Hematopoietic multipotent progenitor cell treated with erythropoietin and hydrocortisone succinate and interleukin-3 and kit ligand, for 6 days (in vitro differentiated cells): ENCODE measurements at regions not wholly inside any gene's neighbourhood (a gene's known extent, or its start where the extent isn't known, plus 50 kb on each side); places are given as distances from the start of the nearest gene placed in this dataset.
A peak's percentile ranks its signal among the peaks of the same experiment; 100 is the strongest.
"Not testable (repeated sequence)": the region's sequence is repeated elsewhere in the genome, so short reads cannot be mapped to it uniquely, and the experiment has no call there.

ENCODE experiments used
- DNase-seq: peaks from one replicate; pipeline ENCODE4 v3.0.0-alpha.2; 2015

DNA sequence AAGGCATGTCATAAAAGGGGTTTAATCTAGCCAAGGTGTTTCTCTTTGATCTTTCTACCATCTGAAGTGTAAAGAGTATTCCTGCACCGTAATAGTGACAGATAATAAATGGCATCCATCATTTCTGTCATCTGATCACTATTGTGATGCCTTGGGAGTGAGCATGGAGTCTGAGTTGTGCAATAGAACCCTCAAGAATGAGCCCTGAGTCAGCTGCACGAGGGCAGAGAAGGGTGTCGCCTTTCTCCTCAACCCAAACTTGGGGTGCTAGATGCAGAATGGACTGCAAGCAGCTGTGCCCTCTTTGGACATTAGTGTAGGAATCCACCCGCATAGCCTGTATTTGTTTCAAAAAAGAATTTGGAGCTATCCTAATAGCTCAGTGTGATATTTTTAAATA, 115.2 kb downstream of the ZNF37A start:
- no peak for DNase-seq

DNA sequence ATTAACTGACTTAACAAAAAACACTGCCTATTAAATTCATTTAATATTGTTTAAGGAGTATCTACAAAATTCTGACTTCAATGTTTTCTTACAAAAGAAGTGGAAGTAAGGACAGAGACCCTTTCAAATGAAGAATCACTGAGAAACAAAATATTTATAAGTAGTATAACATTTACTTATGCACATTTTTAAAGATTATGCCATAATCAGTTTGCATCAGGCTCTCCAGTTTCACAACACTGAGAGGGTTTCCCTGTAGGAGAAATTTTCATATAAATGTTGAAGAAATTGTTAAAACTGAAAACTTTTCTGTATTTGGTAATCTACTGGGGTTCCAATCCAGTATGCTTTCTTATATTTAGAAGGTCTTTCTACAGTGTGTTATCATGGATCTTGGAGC, 115.6 kb downstream of the ZNF37A start:
- not testable (repeated sequence) for DNase-seq

DNA sequence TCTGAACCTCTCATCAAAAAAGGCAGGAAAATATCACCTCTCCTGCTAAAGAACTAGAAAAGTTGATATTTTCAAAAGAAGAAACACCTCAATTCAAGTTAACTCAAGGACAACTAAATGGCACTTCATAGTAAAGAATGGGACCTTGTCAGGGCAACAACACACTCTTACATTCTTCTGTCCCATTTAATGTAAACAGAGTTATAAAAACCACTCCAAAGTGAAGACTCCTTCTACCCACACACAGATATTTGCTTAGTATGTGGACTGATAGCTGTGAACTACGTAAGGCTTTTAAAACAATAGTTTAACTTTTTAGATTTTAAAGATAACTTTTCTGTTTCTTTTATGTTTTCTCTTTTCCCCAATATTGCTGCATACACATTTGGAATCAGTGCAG, 118.3 kb downstream of the ZNF37A start:
- DNase-seq, result no peak

DNA sequence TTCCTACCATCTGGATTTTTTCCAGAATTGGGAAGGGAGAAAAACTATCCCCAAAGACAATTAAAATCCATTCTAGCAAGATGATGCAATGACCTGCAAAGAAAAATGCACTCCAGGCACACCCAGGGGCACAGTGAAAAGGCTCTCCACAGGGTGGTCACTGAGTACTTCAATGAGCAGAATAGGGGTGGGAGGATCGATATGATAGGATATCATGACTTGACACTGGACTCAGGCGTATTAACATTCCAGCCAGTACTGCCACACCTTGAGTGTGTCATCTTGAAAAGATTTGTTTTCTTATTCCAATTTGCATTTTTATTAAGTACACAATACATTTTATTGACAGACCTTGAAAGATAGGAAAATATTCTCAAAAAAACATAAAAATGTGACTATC, 132.2 kb downstream of the ZNF37A start:
- no peak for DNase-seq

DNA sequence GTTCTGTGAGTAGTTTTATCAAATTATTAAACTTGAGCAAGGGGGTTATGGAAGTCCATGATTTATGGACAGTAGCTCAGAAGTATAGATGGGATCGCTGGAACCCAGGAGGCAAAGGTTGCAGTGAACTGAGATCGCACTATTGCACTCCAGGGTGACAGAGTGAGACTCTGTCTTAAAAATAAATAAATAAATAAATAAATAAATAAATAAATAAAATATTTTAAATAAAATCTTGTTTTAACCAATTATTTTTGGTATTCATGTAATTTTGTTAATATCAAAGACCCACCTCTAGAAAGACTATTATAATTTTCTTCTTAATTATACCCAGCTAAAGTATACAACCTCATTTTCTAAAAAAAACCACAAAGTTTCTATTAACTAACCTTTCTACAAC, 134.3 kb downstream of the ZNF37A start:
- DNase-seq, result no peak

DNA sequence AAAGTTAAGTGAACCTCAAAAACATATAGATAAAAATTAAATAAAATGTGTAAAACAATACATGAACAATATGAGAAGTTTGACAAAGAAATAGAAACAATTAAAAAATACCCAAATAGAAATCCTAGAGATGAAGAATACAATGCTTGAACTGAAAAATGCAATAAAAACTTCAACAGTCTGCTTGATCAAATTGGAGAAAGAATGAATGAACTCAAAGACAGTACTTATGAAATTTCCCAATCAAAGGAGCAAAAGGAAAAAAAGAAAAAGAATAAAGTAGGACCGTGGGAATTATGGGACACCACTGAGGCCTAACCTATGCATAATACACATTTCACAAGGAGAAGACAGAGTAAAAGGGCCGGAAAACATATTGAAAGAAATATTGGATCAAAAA, 144.3 kb downstream of the ZNF37A start:
- not testable (repeated sequence) for DNase-seq

DNA sequence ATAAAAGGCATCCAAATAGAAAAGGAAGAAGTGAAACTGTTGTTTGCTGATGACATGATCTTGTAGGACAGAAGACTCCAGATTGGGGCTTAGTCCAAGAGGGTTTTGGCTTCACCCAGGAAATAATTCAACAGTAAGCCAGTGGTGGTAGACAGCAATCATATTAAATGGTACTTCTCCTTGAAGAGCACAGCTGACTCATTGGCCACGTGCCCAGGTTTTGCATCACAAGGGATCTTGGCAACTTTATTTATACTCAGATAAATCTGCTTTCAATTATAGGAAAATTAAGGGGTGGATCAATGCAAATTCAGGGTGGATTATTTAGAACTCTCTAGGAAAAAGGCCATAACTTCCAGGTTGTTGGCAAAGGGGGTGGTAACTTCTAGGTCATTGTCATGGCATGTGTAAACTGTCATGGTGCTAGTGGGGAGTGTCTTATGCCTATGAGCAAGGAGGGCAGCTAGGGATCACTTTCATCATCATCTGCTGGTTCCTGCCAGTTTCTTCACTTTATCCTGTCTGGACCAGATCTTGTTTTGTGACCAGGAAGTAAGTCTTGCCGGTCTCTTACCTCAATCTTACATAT, 148.0 kb downstream of the ZNF37A start:
- DNase-seq, result not testable (repeated sequence)

DNA sequence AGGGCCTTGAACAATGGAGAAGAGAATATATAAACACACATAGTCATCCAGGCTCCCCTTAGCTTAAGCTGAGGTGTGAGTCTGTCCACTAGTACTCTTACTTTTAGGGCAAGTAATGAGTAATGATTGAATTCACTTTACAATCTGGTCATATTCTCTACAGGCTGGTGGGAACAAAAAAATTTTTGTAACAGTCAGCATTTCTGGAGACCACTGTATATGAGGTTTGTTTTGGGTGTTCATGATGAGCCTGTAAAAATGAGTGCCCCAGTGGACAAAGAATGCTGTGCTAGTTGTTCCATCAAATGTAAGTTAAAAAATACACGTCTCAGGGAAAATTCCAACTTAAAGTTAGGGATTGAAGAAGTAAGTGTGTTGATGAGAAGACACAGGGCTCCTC, 154.0 kb downstream of the ZNF37A start:
- DNase-seq, result not testable (repeated sequence)

DNA sequence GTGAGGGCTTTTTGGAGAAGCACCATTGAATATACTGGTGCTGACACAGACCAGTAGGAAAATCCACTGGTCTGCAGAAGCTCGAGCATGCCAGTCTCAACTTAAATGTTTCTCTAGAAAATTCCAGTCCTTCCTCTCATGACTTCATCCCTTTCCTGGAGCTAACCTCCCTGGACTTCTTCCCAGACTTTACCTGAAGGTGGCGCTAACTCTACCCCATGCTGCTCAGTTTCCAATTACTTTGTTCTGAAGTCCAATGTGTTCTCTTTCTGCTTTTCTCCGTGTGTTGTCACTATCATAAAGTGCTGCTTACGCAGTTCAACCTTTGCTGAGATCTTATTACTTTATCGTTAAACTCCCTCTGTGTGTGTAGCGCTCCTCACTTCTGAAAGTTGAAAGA, 158.4 kb downstream of the ZNF37A start:
- not testable (repeated sequence) for DNase-seq

DNA sequence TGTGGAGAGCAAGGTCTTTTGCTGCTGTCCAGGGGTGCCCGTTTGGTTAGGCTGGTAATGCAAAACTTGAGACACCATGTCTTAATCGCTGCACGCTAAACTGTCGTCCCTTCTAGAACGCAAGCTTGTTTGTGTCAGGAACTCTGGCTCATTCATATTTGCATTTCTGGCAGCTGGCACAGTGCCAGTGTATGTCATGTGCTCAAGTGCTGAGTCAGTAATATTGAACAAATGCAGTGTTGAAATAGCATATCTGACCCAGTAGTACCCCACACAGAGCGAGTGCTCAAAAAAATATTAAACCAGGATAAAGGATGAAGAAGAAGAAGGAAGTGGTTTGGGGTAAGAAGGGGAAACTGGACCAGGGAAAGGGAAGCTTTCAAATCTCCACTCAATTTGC, 173.4 kb downstream of the ZNF37A start:
- not testable (repeated sequence) for DNase-seq

DNA sequence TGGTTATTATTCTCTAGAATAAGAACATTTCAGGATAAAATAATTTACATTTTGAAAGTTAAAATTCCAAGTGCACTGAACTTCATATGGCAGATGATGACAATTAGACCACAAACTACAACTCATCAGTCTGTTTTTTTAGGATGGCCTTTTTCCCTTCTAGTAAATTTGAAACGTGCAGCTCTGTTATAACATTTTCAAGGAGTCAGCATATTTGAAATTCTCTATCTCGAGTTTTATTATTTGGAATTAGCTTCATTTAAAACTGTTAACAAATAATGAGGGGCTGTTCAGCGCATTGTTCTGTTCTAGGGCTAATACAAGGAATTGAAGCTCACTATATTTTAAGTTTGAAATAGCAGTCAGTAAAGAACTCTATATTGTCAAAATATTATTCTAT, 176.9 kb downstream of the ZNF37A start:
- DNase-seq, result not testable (repeated sequence)

DNA sequence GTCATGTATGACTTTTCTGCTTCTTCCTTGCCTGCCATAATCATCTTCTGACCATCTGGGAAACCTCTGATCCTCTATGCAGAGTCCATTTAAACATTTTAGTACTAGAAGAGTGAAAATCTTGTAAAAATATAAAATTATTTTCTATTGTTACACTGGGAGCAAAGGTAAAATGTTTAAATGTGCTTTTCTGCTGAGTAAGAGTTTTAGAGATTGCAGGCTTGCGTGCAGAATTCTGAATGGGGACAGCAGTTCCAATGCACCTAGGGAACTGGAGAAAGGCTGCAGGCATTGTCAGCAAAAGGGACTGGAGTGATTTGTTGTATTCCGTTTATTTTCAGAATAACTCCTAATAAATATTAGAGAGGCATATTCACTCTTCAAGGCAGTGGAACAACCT, 180.7 kb downstream of the ZNF37A start:
- DNase-seq, result not testable (repeated sequence)

DNA sequence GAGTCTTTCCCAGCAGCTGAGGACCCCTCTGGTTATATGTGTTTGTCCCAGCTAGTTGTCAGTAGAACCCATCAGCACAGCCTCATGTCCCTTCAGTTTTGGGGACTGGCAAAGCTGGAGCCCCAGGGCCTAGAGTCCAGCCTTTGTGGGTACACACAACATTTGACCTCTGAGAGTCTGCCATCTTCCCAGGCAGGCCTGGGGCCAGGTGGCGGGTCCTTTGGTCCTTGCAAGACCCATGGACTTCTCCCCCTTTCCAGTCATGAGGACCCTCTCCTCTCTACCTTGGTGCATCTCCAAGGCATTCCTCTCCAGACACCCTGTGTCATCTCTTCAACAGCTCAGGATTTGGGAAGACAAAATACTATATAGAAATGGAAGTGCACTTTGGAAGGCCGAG, 198.4 kb downstream of the ZNF37A start:
- not testable (repeated sequence) for DNase-seq

DNA sequence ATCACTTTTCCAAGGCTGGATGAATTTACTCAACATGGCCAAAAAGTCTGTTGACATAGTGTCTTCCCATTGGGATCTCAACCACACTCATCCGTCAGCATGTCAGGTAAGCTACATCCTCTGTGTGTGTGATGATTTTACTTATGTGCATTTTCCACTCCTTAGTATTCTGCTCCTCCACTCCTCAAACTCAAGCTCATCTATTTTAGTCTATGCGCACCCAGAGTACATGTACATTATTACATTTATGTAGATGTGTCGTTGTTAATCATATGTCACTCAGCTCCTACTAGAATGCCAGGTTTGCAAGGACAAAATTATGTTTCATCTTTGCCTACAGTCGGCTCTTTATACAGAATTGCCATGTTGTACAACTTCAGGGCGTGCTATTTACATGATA, 216.0 kb downstream of the ZNF37A start:
- DNase-seq, result not testable (repeated sequence)

DNA sequence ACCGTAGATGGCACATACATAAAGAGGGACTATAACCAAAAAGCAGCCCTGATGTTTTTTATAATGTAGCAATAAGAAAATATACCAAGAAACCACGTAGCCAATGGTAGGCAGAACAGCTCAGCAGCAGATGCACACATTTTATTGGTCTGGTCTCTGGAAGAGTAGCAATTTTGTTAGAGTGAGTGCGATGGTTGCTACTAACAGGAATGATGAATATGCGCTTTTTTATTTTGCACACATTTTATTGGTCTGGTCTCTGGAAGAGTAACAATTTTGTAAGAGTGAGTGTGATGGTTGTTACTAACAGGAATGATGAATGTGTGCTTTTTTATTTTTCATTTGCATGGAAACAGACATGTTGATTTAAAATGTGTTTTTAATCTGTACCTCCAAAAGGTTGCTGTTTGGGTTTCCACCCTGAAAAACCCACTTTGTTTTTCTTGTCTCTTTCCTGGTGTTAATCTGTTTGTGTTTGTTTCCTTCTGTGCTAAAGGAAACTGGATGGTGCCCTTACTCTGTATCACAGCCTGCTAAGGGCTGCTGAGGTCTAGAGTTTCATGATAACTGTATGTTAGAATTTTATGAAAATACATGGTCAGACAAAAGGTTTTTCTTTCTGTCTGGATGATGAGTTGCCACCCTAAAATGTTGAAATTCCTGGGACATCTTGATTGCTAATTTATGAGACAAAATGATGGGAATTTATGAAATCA, 221.1 kb downstream of the ZNF37A start:
- DNase-seq, result not testable (repeated sequence)

DNA sequence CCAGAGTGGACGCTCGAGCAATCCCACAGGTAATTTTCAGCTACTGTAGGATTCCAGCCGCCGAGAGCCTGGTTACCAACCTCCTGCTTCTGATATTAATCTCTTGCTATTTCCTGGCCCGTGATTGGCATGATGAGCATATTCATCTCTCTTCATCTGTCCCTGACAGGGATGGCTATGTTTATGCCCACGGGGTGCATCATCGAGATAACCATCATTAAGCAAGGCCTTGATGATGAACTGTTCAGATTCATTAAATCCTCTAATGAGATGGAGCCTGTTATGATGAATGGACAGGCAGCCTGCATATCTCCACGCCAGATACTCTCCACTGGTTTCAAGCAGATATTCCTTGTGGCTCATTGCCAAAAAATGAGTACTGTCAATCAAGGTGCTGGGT, 227.3 kb downstream of the ZNF37A start:
- not testable (repeated sequence) for DNase-seq

DNA sequence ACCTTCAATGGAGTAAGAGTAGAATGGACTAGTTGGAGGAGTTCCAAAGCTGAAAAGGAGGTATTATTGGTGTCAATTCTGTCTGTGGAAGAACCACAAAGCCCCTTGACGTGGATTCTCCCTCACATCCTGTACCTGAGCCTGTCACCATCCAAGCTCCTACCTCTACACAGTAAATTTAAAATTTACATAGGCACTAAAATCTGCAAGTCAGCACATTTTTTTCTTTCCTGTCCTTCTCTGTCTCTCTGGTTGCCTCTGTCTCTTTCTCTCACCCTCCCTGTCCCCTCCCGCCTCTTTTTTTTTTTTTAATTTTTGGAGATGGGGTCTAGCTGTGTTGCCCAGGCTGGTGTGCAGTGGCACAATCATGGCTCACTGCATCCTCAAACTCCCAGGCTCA, 236.2 kb downstream of the ZNF37A start:
- DNase-seq, result not testable (repeated sequence)

DNA sequence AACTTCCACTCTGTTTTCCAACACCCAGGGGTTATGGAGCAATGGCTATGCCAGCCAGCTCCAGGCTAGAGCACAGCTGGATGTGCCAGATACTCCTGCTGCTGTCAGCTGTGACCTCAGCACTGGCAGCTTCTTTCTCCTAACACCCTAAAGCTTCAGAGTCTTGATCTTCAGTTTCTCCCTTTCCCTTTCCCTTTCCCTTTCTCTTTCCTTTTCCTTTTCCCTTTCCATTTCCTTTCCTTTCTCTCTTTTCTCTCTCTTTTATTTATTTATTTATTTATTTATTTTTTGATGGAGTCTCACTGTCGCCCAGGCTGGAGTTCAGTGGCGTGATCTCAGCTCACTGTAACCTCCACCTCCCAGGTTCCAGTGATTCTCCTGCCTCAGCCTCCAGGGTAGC, 237.0 kb downstream of the ZNF37A start:
- DNase-seq, result not testable (repeated sequence)

DNA sequence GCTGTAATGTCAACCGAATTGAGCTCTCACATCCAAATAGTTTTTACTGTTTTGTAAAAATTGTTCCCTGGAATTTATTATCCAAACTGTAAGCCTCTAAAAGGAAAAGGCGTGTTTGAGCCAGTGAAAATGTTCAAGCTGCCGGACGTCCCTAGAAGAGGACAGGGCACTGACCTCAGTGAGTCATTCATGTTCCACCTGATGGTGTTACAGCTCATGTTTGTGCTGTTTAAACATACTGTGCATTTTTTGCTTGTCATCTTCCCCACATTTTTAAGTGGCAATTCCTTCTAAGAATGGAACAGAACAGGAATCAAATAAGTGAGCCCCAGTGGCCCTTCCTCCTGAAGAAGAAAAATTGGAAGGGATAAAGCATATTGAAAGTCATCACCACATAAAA, 239.6 kb downstream of the ZNF37A start:
- DNase-seq, result not testable (repeated sequence)

DNA sequence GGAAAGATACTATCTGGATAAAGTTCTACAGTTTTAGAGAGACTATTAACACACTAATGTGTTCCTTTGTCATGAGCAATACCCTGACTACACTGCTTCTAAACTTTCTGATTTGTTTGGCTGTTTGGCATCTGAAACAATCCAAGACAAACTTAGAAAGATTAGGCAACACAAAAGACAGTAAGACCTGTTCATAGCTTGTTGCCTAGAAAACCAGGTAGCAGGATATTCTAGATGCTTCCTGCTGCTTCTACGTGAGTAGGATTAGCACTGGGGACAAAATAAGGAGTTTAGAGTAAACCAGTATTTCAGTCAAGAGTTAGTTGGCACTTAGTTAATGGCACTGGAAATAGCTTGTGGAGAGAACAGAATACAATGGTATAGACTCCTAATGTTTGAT, 256.5 kb downstream of the ZNF37A start:
- DNase-seq, result not testable (repeated sequence)

DNA sequence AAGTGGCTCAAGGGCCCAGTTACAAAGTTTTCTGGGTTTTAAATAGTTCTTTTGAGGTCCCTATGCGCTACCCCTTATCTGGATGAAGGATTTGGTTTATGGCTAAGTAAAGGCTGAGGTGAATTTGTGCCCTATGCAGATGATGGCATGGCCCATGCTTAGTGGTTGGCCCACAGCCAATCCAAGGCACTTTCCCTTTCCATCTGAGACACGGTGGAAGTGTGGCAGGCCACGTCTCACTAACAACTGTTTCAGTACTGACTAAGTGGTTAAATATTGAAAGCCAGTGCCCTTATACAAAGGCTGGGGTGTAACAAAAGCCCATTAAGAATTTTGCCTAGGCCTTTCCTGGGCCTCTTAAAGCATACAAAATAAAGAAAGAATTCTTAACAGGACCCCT, 260.3 kb downstream of the ZNF37A start:
- DNase-seq, result not testable (repeated sequence)

DNA sequence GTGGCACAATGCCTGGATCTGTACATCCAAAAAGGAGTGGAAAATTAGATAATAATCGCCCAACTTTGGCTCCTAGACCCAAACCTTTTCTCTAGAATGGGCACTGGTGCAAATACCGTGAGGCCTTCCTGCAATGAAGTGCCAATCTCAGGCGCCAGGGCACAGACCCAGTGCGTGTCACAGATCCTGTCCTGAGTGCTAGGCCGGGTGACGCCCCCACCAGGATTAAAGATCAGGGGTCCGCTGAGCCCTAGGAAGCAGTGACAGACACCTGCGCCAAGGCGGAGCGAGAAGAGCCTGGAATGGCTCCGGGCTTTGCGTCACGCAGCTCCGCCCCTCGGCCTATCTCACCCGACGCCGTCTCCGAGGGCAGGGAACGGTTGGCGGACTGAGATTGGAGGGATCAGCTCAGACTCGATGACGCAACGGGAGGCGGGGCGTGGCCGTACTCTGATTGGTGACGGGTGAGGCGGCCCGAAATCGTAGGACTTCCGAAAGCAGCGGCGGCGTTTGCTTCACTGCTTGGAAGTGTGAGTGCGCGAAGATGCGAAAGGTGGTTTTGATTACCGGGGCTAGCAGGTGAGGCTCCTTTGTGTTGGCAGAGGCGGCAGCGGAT, 261.9 kb downstream of the ZNF37A start:
- DNase-seq, result peak; percentile 68

DNA sequence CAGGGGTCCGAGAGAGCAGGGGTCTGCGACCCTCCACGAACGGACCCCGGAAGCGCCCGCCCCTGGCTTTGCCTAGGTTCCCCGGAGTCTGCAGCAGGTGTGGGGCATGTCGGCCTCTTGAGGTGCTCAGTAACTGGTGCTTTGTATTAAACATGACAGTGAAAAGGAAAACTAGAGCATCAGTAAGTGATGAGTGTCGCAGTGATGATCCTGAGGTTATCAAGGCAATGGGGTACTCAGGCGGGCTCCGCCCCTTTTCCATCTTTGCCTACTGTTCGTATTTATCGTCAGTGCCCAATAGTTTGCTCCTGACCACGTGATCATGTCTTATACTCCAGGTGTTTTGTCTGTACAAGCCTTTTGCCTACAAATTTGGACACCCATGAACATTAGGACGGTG, 262.4 kb downstream of the ZNF37A start:
- DNase-seq, result peak; percentile 5

DNA sequence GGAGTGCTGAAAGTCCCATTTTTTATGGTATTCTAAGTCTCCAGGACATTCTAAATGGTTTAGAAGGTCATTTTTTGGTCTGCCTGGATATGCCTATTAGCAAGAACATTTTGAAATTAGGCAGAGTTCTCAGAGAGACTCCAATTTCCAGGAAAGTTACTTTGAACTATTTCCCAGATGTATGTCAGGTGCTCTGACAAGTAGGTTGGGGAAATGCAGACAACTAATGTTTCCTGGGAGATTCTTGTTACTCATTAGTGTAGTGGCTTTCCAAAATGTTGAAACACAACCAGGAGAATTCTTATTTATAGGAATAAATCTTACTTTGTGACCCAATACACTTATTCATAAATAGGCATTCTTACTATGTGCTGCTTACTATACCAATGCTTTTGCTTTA, 268.4 kb downstream of the ZNF37A start:
- DNase-seq, result not testable (repeated sequence)
